ENCODE measurements at regions not wholly inside any gene's neighbourhood (a gene's known extent, or its start where the extent isn't known, plus 50 kb on each side); places are given as distances from the start of the nearest gene placed in this dataset.

- no peak for TF ChIP-seq CTCF (optimal IDR thresholded peaks at IDR 0.05 in 1 of 3, IDR thresholded peaks at IDR 0.05 in 1 of 3, conservative IDR thresholded peaks at IDR 0.05 in 1 of 3; ENCODE audit: extremely low read depth in 1 of 3, insufficient read depth in 2 of 3, low read length in 3 of 3)
- TF ChIP-seq EZH2 (IDR thresholded peaks at IDR 0.05; ENCODE audit: low read length), result no peak
Observed at GRCh38 chr16:79449900-79450299, 150.6 kb downstream of the MAF start.

All from keratinocyte (primary cell).